ENCODE measurements at regions not wholly inside any gene's neighbourhood (a gene's known extent, or its start where the extent isn't known, plus 50 kb on each side); places are given as distances from the start of the nearest gene placed in this dataset.

DNA sequence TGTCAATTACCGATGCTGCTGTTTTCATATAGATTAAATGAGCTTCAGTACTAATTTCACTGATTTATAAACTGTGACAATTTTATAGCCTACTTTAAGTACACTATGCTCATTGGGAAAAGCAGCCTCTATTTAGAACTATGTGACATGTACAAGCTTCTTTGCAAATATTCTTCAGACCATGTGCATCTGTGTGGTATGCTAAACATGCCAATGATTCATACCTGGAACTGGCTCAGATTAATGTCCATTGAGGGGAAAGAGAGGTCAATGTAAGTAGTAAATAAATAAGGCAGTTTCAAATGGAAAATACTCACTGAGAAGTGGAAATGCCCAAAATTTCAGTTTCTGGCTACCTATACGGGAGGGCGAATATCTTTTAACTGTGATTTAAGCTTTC, 777.7 kb downstream of the C6orf118 start:
- TF ChIP-seq, protein P1, sequence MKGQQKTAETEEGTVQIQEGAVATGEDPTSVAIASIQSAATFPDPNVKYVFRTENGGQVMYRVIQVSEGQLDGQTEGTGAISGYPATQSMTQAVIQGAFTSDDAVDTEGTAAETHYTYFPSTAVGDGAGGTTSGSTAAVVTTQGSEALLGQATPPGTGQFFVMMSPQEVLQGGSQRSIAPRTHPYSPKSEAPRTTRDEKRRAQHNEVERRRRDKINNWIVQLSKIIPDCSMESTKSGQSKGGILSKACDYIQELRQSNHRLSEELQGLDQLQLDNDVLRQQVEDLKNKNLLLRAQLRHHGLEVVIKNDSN (IDR thresholded peaks at IDR 0.05) = no peak
- TF ChIP-seq, protein P2, sequence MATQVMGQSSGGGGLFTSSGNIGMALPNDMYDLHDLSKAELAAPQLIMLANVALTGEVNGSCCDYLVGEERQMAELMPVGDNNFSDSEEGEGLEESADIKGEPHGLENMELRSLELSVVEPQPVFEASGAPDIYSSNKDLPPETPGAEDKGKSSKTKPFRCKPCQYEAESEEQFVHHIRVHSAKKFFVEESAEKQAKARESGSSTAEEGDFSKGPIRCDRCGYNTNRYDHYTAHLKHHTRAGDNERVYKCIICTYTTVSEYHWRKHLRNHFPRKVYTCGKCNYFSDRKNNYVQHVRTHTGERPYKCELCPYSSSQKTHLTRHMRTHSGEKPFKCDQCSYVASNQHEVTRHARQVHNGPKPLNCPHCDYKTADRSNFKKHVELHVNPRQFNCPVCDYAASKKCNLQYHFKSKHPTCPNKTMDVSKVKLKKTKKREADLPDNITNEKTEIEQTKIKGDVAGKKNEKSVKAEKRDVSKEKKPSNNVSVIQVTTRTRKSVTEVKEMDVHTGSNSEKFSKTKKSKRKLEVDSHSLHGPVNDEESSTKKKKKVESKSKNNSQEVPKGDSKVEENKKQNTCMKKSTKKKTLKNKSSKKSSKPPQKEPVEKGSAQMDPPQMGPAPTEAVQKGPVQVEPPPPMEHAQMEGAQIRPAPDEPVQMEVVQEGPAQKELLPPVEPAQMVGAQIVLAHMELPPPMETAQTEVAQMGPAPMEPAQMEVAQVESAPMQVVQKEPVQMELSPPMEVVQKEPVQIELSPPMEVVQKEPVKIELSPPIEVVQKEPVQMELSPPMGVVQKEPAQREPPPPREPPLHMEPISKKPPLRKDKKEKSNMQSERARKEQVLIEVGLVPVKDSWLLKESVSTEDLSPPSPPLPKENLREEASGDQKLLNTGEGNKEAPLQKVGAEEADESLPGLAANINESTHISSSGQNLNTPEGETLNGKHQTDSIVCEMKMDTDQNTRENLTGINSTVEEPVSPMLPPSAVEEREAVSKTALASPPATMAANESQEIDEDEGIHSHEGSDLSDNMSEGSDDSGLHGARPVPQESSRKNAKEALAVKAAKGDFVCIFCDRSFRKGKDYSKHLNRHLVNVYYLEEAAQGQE (IDR thresholded peaks at IDR 0.05; ENCODE audit: low read depth) = no peak
